ENCODE measurements at regions not wholly inside any gene's neighbourhood (a gene's known extent, or its start where the extent isn't known, plus 50 kb on each side); places are given as distances from the start of the nearest gene placed in this dataset.

GRCh38 chr9:2311920-2312319 lies 296.8 kb downstream of the SMARCA2 start:
- CTCF ChIA-PET, result no interaction called here
- no peak for DNase-seq
- Mint-ChIP-seq H3K27me3 (peaks cover 6% of the 10 kb centered on the region), H3K9me3 (ENCODE audit: low read depth) (peaks cover 6% of the 10 kb centered on the region), H3K4me1 (no peaks in the 10 kb centered on the region), H3K36me3 (peaks cover 2% of the 10 kb centered on the region), H3K27ac (no peak overlapping the region), H3K4me3 (no peak overlapping the region)
- ATAC-seq, result no peak

GRCh38 chr9:2313512-2313911 lies 298.4 kb downstream of the SMARCA2 start:
- no peak for ATAC-seq

GRCh38 chr9:2317591-2317990 lies 302.4 kb downstream of the SMARCA2 start:
- H3K4me1 Mint-ChIP-seq, result no peaks in the 10 kb centered on the region
- no peak overlapping the region for H3K4me3 Mint-ChIP-seq
- CTCF ChIA-PET, result no interaction called here

More at GRCh38 chr9:2313512-2313911, 298.4 kb downstream of the SMARCA2 start:
- peaks cover 2% of the 10 kb centered on the region for H3K36me3 Mint-ChIP-seq
- no peak overlapping the region for H3K4me3 Mint-ChIP-seq
- CTCF ChIA-PET, result no interaction called here
- no peaks in the 10 kb centered on the region for H3K4me1 Mint-ChIP-seq
- DNase-seq, result no peak
- peaks cover 6% of the 10 kb centered on the region for H3K9me3 Mint-ChIP-seq (ENCODE audit: low read depth)
- H3K27ac Mint-ChIP-seq, result no peak overlapping the region
- H3K27me3 Mint-ChIP-seq, result peaks cover 6% of the 10 kb centered on the region

GRCh38 chr9:2319421-2319820 lies 302.2 kb upstream of the VLDLR start:
- Mint-ChIP-seq H3K27ac (no peak overlapping the region), H3K27me3 (no peaks in the 10 kb centered on the region), H3K9me3 (ENCODE audit: low read depth) (no peaks in the 10 kb centered on the region), H3K4me1 (no peaks in the 10 kb centered on the region), H3K4me3 (no peak overlapping the region), H3K36me3 (no peaks in the 10 kb centered on the region)
- ATAC-seq (no peak), DNase-seq (no peak)
- CTCF ChIA-PET, result no interaction called here

More at GRCh38 chr9:2317591-2317990, 302.4 kb downstream of the SMARCA2 start:
- H3K36me3 Mint-ChIP-seq, result peaks cover 2% of the 10 kb centered on the region
- H3K27me3 Mint-ChIP-seq, result no peaks in the 10 kb centered on the region
- no peak for ATAC-seq
- peaks cover 4% of the 10 kb centered on the region for H3K9me3 Mint-ChIP-seq (ENCODE audit: low read depth)
- no peak for DNase-seq
- H3K27ac Mint-ChIP-seq, result no peak overlapping the region

GRCh38 chr9:2320114-2320513 lies 301.5 kb upstream of the VLDLR start:
- no peak overlapping the region for H3K27ac Mint-ChIP-seq
- no peaks in the 10 kb centered on the region for H3K4me1 Mint-ChIP-seq
- DNase-seq (no peak), ATAC-seq (no peak)
- no peaks in the 10 kb centered on the region for H3K27me3 Mint-ChIP-seq
- CTCF ChIA-PET, result no interaction called here
- H3K36me3 Mint-ChIP-seq, result no peaks in the 10 kb centered on the region
- no peaks in the 10 kb centered on the region for H3K9me3 Mint-ChIP-seq (ENCODE audit: low read depth)
- H3K4me3 Mint-ChIP-seq, result no peak overlapping the region

- ATAC-seq (no peak), DNase-seq (no peak)
- H3K36me3 Mint-ChIP-seq, result no peaks in the 10 kb centered on the region
Measured at GRCh38 chr9:2320632-2321031, 301.0 kb upstream of the VLDLR start.

GRCh38 chr9:2321523-2322148 lies 300.0 kb upstream of the VLDLR start:
- Mint-ChIP-seq H3K27ac (no peak overlapping the region), H3K36me3 (no peaks in the 10 kb centered on the region), H3K27me3 (no peaks in the 10 kb centered on the region), H3K4me1 (no peaks in the 10 kb centered on the region), H3K4me3 (no peak overlapping the region), H3K9me3 (ENCODE audit: low read depth) (no peaks in the 10 kb centered on the region)
- CTCF ChIA-PET, result no interaction called here
- DNase-seq (no peak), ATAC-seq (no peak)

More at GRCh38 chr9:2320632-2321031, 301.0 kb upstream of the VLDLR start:
- Mint-ChIP-seq H3K27me3 (no peaks in the 10 kb centered on the region), H3K4me3 (no peak overlapping the region), H3K9me3 (ENCODE audit: low read depth) (no peaks in the 10 kb centered on the region), H3K4me1 (no peaks in the 10 kb centered on the region), H3K27ac (no peak overlapping the region)
- CTCF ChIA-PET, result no interaction called here

- Mint-ChIP-seq H3K4me1 (no peaks in the 10 kb centered on the region), H3K9me3 (ENCODE audit: low read depth) (no peaks in the 10 kb centered on the region), H3K36me3 (no peaks in the 10 kb centered on the region), H3K27me3 (no peaks in the 10 kb centered on the region), H3K27ac (no peak overlapping the region), H3K4me3 (no peak overlapping the region)
- CTCF ChIA-PET, result no interaction called here
- no peak for ATAC-seq
- DNase-seq, result no peak
Measured at GRCh38 chr9:2324742-2325141, 296.8 kb upstream of the VLDLR start.

GRCh38 chr9:2332663-2333062 lies 288.9 kb upstream of the VLDLR start:
- H3K36me3 Mint-ChIP-seq, result no peaks in the 10 kb centered on the region
- DNase-seq (no peak), ATAC-seq (no peak)
- no peak overlapping the region for H3K4me3 Mint-ChIP-seq
- CTCF ChIA-PET, result no interaction called here
- H3K27ac Mint-ChIP-seq, result no peak overlapping the region
- no peaks in the 10 kb centered on the region for H3K9me3 Mint-ChIP-seq (ENCODE audit: low read depth)
- no peaks in the 10 kb centered on the region for H3K4me1 Mint-ChIP-seq
- peaks cover 4% of the 10 kb centered on the region for H3K27me3 Mint-ChIP-seq

- Mint-ChIP-seq H3K4me1 (no peaks in the 10 kb centered on the region), H3K27me3 (peaks cover 4% of the 10 kb centered on the region), H3K36me3 (no peaks in the 10 kb centered on the region), H3K4me3 (no peak overlapping the region), H3K9me3 (ENCODE audit: low read depth) (no peaks in the 10 kb centered on the region), H3K27ac (no peak overlapping the region)
- DNase-seq, result no peak
- no peak for ATAC-seq
- CTCF ChIA-PET, result no interaction called here
Measured at GRCh38 chr9:2335260-2335659, 286.3 kb upstream of the VLDLR start.

GRCh38 chr9:2336055-2336454 lies 285.5 kb upstream of the VLDLR start:
- H3K36me3 Mint-ChIP-seq, result no peaks in the 10 kb centered on the region
- CTCF ChIA-PET, result no interaction called here
- ATAC-seq, result no peak
- DNase-seq, result no peak
- no peak overlapping the region for H3K27ac Mint-ChIP-seq
- no peak overlapping the region for H3K4me3 Mint-ChIP-seq
- H3K9me3 Mint-ChIP-seq (ENCODE audit: low read depth), result no peaks in the 10 kb centered on the region
- H3K27me3 Mint-ChIP-seq, result peaks cover 4% of the 10 kb centered on the region
- no peaks in the 10 kb centered on the region for H3K4me1 Mint-ChIP-seq

GRCh38 chr9:2337131-2337530 lies 284.5 kb upstream of the VLDLR start:
- CTCF ChIA-PET, result no interaction called here

GRCh38 chr9:2337627-2338026 lies 284.0 kb upstream of the VLDLR start:
- no peak overlapping the region for H3K27ac Mint-ChIP-seq
- ATAC-seq (no peak), DNase-seq (no peak)
- no peak overlapping the region for H3K4me3 Mint-ChIP-seq
- CTCF ChIA-PET, result no interaction called here
- H3K27me3 Mint-ChIP-seq, result peaks cover 4% of the 10 kb centered on the region
- H3K4me1 Mint-ChIP-seq, result no peaks in the 10 kb centered on the region
- H3K36me3 Mint-ChIP-seq, result no peaks in the 10 kb centered on the region
- no peaks in the 10 kb centered on the region for H3K9me3 Mint-ChIP-seq (ENCODE audit: low read depth)

More at GRCh38 chr9:2337131-2337530, 284.5 kb upstream of the VLDLR start:
- no peak overlapping the region for H3K27ac Mint-ChIP-seq
- peaks cover 4% of the 10 kb centered on the region for H3K27me3 Mint-ChIP-seq
- no peaks in the 10 kb centered on the region for H3K9me3 Mint-ChIP-seq (ENCODE audit: low read depth)
- ATAC-seq (no peak), DNase-seq (no peak)
- no peaks in the 10 kb centered on the region for H3K36me3 Mint-ChIP-seq
- no peak overlapping the region for H3K4me3 Mint-ChIP-seq
- H3K4me1 Mint-ChIP-seq, result no peaks in the 10 kb centered on the region

- no peak overlapping the region for H3K27ac Mint-ChIP-seq
- no peak overlapping the region for H3K4me3 Mint-ChIP-seq
- H3K4me1 Mint-ChIP-seq, result no peaks in the 10 kb centered on the region
- ATAC-seq, result no peak
- H3K36me3 Mint-ChIP-seq, result no peaks in the 10 kb centered on the region
- no peak for DNase-seq
- CTCF ChIA-PET, result no interaction called here
- peaks cover 4% of the 10 kb centered on the region for H3K27me3 Mint-ChIP-seq
- no peaks in the 10 kb centered on the region for H3K9me3 Mint-ChIP-seq (ENCODE audit: low read depth)
Measured at GRCh38 chr9:2338777-2339365, 282.7 kb upstream of the VLDLR start.

All from activated CD8-positive, alpha-beta memory T cell treated with anti-CD3 and anti-CD28 coated beads, Interleukin-2, amount 10 ng/mL, durations not matched to agents 7 days and 5 days (primary cell).